ENCODE measurements at regions not wholly inside any gene's neighbourhood (a gene's known extent, or its start where the extent isn't known, plus 50 kb on each side); places are given as distances from the start of the nearest gene placed in this dataset.

DNA sequence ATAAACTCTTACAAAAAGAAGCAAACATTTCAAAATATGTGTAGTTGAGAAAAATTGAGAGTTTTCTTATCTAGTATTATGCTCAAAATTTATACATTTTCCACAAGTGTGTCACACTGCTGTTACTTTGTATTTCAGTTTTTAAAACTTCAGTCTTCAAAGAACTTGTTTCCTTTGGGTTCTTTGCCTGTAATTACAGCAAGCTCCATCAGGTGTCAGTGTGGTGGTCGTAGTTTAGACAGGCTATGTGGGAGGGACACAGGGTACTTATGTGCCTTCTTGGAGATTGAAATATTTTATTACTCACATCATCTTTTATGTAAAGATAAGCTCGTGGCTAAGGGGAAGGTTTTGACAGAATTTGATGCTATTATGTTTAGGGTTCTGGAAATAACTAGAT lies 360.5 kb downstream of the FGFR2 start:
- no peak for DNase-seq (ENCODE audit: low spot score)

DNA sequence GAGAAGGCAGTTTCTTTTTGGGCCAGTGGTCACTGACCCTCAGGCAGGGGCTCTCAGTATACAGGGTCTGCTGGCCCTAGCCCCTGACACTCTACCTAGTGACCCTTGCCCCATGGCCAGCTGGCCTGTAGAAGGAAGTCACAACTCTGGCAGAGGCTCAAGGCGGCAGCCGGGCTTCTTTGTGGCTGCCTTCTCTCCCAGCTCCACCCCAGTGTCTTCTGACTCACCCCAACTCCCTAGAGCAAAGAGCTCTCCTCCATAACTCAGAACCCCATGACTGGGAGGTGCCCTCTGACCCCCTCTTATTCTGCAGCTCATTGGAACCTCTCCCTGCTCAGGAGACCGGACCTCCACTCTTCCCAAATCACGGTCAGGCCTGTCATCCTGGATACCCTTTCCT lies 358.2 kb downstream of the FGFR2 start:
- no peak for DNase-seq (ENCODE audit: low spot score)

DNA sequence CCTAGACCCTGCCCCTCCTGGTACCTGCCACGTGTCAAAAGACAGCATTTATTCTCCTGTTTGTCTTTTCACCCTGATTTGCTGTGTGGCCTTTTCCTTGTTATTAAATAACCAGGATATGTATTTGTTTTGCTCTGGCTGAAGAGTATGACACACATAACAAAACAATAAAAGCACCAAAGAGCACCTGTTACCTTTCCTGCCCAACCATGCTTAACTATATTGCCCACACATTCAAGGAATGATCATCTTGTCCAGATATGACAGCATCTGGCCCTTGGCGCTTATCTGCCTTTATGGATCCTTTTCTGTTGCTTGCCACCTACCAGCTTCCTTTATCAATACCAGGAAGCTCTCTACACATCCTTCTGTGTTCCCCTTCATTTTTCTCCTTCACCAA lies 357.7 kb downstream of the FGFR2 start:
- no peak for DNase-seq (ENCODE audit: low spot score)

DNA sequence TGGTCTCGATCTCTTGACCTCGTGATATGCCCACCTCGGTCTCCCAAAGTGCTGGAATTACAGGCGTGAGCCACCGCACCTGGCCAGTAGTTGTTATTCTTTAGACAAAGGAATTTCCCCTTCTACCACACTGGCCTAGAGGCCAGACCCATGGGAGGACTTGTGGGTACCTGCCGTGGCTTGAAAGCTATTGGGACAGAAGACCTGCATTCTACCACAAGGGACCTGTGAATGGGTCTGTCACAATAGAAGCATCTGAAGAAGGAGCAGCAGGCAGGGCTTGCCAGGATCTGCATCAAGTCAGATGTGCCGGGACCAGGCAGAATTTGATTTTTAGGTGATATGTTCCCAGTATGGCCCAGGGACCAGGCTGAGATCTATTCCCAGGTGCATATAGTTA lies 356.9 kb downstream of the FGFR2 start:
- DNase-seq (ENCODE audit: low spot score) = no peak

DNA sequence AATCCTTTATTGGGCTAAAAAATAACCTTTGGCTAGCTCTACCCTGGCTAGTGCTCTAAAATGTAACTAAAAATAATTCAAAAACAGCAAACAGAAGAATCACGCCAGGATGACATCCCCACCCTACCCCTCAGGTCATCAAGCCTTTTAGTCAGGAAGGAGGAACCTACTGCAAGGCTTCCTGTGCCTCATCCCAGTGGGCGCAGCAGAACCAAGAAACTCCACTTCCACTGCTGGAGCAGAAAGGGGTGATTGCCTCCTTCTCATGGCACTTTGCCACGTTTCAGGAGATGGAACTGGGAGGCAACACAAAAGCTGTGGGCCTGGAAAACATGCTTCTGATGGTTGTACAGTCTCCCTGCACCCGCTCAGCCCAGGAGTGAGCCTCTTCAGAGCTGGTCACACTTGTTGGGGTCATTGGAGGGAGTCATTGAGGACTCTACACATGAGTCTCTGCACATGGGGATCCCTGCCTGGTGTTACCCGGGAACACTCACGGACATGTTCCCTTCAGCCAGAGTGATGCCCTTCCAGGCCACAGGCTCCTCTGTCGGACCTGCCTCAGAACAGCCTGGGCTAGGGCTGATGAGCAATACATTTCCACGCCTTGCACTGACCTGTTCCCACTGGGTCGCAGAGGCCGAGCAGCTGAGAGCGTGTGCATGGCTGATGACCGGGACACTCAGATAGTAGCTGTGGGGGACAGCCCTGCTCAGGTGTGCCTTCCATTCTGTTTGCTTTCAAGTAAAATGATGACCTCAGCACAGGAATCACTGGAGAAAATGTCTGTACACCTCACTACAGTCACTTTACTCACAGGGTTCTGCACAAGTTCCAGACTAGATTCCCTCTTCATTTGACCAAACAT lies 355.3 kb downstream of the FGFR2 start:
- no peak for DNase-seq (ENCODE audit: low spot score)

DNA sequence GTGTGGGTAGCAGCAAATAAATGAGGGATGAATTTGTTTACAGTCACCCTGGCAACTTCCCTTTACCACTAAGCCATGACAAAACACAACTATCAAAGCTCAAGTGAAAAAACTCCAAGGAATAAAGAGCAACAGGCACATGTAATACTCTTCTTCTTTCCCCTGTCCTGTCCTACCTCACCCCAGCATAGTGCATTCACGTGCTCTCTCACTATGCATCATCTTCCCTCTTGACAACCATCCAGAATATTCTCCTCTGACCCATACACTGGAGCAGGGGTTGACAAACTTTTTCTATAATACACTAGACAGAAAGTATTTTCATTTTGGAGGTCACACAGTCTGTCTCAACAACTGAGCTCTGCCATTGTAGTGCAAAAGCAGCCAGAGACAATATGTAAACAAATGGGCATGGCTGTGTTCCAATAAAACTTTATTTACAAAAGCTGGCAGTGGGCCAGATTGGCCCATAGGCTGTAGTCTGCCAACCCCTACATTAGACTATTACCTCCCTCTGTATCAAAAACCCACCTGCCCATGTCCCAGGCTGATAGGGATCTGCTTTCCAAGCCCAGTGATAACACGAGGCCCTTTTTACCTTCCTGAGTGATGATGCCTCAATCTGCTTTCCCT lies 354.5 kb downstream of the FGFR2 start:
- DNase-seq (ENCODE audit: low spot score) = peak; percentile 7

DNA sequence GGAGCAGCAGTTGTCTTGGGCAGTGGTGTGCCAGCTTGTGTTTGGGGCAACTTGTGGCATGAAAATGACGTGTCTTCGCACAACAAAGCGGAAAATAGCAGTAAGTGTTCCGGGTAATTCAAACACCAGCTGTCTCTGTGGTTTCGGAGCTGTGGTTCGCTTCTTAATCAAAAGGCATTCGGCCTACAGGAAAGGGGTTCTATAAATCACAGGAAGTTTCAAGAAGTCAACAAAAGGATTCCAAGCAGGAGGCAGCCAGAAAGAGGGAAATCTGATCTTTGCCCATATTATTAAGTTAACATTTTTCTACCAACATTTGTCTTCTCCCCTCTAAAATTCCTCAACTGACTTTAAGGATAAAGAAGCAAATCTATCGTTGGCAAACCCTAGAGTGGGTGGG lies 353.4 kb downstream of the FGFR2 start:
- peak; percentile 9 for DNase-seq (ENCODE audit: low spot score)

DNA sequence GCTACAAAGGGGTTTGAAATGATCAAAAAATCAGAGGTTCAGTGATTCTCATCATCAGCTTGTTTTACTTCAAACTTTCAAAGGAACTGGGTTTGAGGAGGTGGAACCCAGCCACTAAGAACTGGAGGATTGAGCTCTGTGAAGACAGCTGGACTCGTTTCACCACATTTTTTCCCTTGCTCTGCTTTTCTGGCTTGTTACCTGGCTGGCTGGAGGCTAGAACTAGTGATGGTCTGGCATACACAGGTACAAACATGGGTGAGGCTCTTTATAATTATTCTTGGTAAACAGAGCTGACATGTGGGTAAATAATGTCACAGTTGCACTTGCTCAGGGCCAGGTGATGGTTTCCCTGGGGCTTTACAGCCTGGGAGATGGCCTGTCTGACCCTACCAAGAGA lies 352.5 kb downstream of the FGFR2 start:
- peak; percentile 62 for DNase-seq (ENCODE audit: low spot score)

DNA sequence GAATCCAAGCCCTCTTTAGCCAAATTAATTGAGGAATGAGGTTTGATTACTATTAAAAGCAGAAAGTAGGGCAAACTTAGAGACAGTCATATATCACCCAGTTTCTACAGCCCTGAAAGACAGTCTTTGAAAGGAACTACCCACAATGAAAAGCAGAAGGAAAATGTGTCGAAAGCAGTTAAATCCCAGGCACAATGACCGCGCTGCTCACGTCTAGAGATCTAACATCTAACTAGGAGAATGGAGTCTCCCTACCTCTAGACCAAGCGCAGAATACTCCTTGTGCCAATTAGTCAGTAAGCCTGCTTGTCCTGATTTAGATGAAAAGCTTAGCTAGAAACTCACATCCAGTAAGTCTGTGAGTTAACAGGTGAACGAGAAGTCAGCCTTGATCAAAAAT lies 350.0 kb downstream of the FGFR2 start:
- no peak for DNase-seq (ENCODE audit: low spot score)

DNA sequence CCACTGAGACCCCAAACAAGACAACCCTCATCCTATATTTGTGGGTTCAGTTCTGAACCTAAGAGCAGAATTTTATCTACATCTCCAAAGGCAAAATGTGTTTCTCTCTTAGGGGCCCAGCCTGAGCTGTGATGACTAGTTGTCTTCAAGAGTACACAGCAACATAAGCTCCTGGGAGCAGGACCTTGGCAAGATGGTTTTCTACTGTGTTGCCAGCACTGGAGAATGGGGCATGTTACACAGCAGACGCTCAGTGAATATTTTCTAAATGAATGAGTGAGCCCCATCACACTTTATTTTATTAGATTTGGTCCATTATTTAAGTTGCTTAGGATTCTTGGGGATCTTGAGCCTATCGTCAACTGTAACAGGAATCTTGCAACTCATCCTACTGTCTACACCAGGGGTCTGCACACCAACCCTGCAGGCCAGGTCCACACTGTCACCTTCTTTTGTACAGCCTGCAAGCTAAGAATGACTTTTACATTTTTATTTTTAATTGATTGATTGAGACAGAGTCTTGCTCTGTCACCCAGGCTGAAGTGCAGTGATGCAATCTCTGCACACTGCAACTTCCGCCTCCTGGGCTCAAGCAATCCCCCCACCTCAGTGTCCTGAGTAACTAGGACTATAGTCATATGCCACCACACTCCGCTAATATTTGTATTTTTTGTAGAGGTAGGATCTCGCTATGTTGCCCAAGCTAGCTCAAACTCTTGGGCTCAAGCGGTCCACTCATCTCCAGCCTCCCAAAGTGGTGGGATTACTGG lies 347.1 kb downstream of the FGFR2 start:
- DNase-seq (ENCODE audit: low spot score) = no peak

DNA sequence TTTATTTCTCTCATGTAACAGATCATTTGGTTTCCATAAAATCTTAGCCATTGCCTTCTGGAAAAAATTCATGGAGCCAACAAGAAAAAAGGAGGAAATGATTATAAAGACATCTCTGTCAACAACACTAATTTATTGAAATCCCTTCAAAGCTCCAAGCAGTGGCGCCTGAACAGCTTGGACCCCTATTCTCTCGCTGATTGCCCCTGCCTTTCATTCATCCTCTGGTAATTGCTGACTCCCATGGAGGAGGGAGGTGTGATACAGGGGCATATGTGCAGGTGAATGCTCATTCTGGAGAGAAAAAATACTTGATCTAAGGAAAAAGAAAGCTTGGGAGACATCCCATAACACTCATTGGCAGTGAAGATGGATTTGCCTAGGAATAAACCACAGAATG lies 345.5 kb downstream of the FGFR2 start:
- no peak for DNase-seq (ENCODE audit: low spot score)

DNA sequence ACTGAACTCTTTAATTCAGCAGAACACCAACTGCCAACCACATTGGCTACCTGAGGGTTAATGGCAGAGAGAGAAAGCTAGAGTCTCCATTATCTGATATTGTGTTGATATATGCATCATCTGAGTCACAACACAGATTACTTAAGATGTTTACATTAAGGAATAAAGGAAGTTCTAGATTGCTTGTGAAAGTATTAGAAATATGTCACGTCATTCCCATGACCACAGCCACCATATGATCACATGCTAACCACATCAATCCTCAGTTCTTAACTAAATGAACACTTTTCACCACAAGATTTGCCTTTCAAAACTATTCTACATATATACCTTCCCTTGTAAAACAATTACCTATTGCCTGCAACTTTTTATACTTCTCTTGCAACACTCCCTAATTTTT lies 337.9 kb downstream of the FGFR2 start:
- DNase-seq (ENCODE audit: low spot score) = no peak

DNA sequence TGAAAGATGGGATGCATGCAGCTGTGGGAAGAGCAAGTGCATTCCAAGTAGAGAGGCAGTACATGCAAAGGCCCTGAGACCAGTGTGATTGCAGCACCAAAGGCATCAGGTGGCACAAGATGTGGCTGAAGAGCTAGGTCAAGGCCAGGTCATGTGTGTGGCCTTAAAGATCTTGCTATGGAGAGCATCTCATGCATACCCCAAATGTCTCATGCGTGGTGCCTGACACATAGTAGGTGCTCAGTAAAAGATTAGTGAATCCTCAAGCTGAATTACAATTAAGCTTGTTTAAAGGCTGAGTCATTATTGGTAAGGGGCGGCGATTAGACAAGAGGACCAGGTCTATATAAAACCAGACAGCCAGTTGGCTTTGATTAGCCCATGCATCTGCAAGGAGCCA lies 336.6 kb downstream of the FGFR2 start:
- DNase-seq (ENCODE audit: low spot score) = no peak

DNA sequence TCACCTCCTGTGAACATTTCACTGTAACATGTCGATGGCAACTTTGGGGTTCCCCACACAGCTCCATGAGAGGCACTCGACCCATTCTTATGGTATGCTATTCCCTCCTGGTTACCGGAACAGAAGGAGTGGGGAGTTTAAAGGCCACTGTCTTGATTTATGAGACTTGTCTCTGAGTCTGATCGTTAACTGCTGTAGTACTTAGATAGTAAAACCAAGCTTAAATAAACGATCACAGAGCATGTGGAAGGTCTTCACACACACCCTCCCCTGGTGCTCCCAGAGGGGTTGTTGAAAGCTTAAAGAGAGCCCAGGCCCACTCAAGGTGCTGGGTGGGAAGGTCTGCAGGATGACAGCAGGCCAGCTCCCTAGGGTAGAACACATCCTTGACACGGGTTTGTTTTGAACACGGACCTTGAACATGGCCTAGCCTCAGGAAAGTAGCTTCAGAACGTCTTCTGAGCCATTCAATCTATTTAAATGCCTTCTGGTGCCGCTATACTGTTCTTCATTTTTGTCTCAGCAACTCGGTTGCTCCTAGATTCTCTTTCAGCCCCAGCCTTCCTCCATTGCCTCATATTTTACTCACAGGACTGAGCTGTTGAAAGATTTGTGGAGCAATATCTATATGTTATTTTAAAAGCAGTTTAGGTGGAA lies 335.3 kb downstream of the FGFR2 start:
- no peak for DNase-seq (ENCODE audit: low spot score)

DNA sequence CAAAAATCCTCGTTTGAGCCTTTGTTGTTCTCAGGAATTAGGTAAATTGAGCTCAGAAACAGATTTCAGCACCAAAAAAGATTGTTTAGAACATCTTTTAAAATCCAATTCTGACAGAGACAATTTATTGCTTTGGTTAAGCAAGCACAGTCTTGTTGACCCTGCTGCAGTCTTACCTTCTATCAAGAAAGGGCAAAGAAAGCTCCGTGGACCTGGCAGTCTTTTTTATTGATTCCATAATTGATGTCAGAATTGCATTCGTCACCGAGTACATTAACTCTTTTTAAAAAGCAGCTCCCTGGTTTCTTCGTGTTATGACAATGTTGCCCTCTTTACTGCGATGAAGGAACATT lies 334.8 kb downstream of the FGFR2 start:
- peak; percentile 58 for DNase-seq (ENCODE audit: low spot score)

DNA sequence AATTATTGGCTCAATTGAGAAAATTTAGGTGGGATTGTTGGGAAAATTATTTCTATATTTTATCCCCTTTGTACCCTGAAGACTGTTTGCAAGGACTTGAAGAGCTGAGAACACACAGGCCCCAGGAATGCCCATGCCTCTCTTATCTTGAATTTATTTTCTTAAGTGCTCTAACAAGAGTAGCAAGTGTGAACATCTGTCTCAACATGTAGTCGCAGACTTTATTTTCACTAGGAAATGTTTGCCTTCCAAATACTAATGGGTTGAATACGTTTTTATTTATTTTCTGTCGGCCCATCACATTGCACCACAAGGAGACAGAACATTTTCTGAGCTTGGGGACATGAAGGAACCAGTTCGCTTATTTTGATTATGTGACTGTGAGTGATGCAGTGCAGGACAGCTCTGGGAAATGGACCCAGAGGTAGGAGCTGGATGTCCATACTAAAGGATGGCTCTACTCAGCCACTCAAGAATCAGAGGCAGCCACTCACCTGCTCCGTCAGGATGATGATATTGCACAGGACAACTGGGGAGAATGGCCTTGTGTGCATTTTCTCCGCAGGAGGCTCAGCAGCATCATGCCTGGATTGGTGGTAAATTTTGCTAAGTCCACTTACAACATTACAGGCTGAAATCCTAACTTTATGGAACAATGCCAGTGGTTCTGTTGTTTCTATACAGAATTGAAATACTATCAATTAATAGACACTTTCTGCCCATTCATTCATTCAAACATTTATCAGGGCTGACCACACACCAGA lies 332.7 kb downstream of the FGFR2 start:
- peak; percentile 48 for DNase-seq (ENCODE audit: low spot score)

DNA sequence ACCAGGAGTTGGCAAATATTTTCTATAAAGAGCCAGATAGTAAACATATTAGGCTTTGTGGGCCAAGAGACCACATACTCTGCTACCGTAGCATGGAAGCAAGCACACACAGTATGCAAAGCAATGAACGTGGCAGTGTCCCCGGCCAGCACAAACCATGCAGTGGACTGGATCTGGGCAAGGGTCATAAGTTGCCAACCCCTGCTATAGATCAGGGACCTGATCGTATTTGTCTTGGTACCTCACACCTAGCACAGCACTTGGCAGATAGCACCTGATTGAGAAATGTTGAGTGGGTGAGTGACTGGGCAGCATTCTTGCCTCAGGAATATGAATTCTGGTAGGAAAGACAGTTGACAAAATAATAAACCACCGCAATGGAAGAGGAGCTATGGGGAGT lies 331.9 kb downstream of the FGFR2 start:
- DNase-seq (ENCODE audit: low spot score) = no peak

DNA sequence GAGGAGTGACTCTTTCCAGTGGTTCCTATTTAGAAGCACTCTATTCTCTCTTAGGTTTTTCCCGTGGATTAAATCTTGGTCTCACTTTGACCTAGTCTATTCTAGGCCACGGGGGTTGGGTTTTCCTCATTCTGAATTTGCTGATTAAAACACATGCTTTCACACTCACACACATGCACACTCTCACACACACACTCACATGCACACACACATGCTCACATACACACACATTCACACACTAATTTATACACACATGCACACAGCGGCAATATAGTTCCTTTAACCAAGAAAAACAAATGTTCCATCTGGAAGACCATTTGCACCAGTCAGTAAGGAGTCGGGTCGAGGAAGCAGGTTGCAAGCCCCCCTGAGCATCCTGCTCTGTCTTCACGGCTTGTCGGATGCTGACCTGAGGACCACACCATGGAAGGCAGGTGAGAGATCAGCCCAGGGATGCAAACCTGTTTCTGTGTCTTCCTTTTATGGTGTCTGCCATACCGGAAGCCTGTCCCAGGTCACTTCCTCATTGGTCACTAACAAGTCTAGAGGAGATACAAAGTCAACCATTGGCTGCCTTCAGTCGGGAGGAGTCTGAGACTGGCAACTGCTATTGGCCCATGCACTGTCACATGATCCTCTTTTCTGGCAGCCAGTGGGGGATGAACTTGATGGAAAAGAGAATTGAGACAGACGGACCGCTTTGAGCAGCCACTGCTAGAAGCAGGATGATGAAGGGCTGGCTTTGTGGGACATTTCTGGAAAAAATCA lies 330.8 kb downstream of the FGFR2 start:
- no peak for DNase-seq (ENCODE audit: low spot score)

DNA sequence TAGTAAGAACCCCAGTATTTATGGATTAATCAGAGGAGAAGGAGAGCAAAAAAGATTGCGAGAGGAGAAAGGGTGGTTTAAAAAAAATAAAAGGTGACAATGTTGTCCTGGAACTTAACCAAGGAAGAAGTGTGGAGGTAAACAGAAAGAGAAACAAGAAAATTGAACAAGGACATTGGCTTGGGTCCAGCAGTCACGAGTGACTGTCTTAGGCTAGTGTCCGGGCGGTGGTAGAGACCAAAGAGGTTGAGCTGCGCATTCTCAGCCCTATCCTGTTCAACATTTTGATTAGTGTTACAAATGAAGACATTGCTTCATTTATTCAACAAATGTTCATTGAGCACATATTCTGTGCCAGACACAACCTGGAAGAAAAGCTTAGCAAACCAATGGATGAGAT lies 329.9 kb downstream of the FGFR2 start:
- no peak for DNase-seq (ENCODE audit: low spot score)

DNA sequence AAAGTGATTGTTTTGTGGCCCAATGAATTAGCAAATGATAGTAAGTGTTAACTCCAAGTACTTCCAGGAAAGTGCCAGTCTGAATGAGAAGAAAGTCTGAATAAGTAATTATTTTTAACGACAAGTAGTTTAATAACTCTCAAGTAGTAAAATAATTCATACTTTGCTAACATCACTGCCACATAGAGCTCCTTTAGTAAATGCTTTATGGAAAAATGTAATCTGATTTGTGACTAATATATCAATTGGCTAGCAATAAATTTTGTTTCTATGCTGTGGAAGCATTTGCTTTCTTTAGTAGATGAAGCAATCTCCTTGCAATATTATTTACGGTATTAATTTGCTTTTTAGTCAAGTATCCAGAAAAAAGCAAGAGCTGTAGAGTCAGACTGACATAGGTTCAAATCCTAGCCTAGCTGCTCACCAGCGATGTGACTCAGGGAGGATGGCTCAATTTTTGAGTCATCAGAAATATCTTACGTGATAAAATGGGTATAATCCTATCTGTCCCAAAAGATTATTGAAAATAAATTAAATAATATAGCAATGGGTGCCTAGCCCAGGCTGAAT lies 329.3 kb downstream of the FGFR2 start:
- DNase-seq (ENCODE audit: low spot score) = no peak

Data from umbilical cord (tissue), 1 donor.